ENCODE measurements at regions not wholly inside any gene's neighbourhood (a gene's known extent, or its start where the extent isn't known, plus 50 kb on each side); places are given as distances from the start of the nearest gene placed in this dataset.
A peak's percentile ranks its signal among the peaks of the same experiment; 100 is the strongest.

GRCh38 chr1:195908121-195908520, 700.1 kb downstream of the KCNT2 start:
- intact Hi-C loops (cut with micrococcal nuclease) (no loop called here), dilution Hi-C loops (cut with MboI; ENCODE audit: extremely low pct_ligation_motif_present, low sequenced_read_pairs) (no loop called here)
- DNase-seq (ENCODE audit: low read depth, low spot score), result peak; percentile 22
- TF ChIP-seq POLR2AphosphoS5 (IDR thresholded peaks at IDR 0.05; ENCODE audit: insufficient read depth, low read depth, low read length), result no peak
- TF ChIP-seq MAX (IDR thresholded peaks at IDR 0.05; ENCODE audit: insufficient read depth, insufficient read length), result no peak
- no peak for TF ChIP-seq CTCF (IDR thresholded peaks at IDR 0.05; ENCODE audit: extremely low read depth in 1 of 2, insufficient read depth in 1 of 2, low read depth in 1 of 2, low read length in 2 of 2)
- no peak for TF ChIP-seq POLR2A (IDR thresholded peaks at IDR 0.05; ENCODE audit: low read depth, low read length)
- no peak for TF ChIP-seq MYC (IDR thresholded peaks at IDR 0.05; ENCODE audit: low read depth, low read length)
- TF ChIP-seq FOS (IDR thresholded peaks at IDR 0.05; ENCODE audit: borderline replicate concordance, insufficient read depth, low read length), result peak; percentile 41
- no peak for TF ChIP-seq GATA2 (IDR thresholded peaks at IDR 0.05; ENCODE audit: insufficient read depth, insufficient read length, low read depth, low read length)
- TF ChIP-seq EZH2 (IDR thresholded peaks at IDR 0.05; ENCODE audit: borderline replicate concordance, low read depth, low read length, severe bottlenecking), result no peak
- Histone ChIP-seq H3K27ac (ENCODE audit: insufficient read depth, low read depth, low read length) (no peak overlapping the region), H3K4me2 (ENCODE audit: insufficient read depth, low read length) (no peak overlapping the region), H3K79me2 (ENCODE audit: control insufficient read depth, insufficient read depth, low read length) (no peaks in the 10 kb centered on the region), H3K27me3 (ENCODE audit: control insufficient read depth in 2 of 2, insufficient read depth in 2 of 2, low read length in 2 of 2) (no peaks in the 10 kb centered on the region), H3K36me3 (ENCODE audit: control insufficient read depth in 2 of 2, extremely low read depth in 1 of 2, insufficient read depth in 2 of 2, low read length in 2 of 2) (no peaks in the 10 kb centered on the region), H3K4me1 (ENCODE audit: control insufficient read depth, extremely low read depth, insufficient read depth, low read length) (no peaks in the 10 kb centered on the region), H4K20me1 (replicated peaks; ENCODE audit: control insufficient read depth, extremely low read depth, insufficient read depth, low read length) (no peaks in the 10 kb centered on the region), H3K9ac (replicated peaks; ENCODE audit: extremely low read depth, insufficient read depth, low read length) (no peak overlapping the region), H3K4me3 (replicated peaks in 1 of 3; ENCODE audit: insufficient read depth in 1 of 3, low read depth in 1 of 3, low read length in 3 of 3) (no peak overlapping the region), H2AFZ (ENCODE audit: low read depth, low read length) (no peak overlapping the region), H3K9me1 (replicated peaks; ENCODE audit: control insufficient read depth, extremely low read depth, insufficient read depth, low read length) (no peaks in the 10 kb centered on the region), H3K9me3 (replicated peaks; ENCODE audit: control insufficient read depth, insufficient read depth, low read length) (no peaks in the 10 kb centered on the region)
- ChIA-PET POLR2A (no interaction called here), CTCF (no interaction called here)
- no peak for FAIRE-seq
- BruUV-seq (replicated peaks), result no TSS peak
